Smooth muscle cell (in vitro differentiated cells): ENCODE measurements at regions not wholly inside any gene's neighbourhood (a gene's known extent, or its start where the extent isn't known, plus 50 kb on each side); places are given as distances from the start of the nearest gene placed in this dataset.

Experiments used
- DNase-seq: peaks from one replicate; lab custom pipeline; 2025; ENCODE audit not compliant: unreplicated experiment; lab: John Stamatoyannopoulos, UW
- H2AFZ ChIP-seq: fragments of 200-600 bp; sonication (generic); 2 replicates; pipeline ENCODE4 v1.6.0; 2016; ENCODE audit warnings: antibody characterized with exemption, low read depth, mild to moderate bottlenecking
- H3F3A ChIP-seq: fragments of 200-600 bp; sonication (generic); 2 replicates; pipeline ENCODE4 v1.6.0; 2017; ENCODE audit warnings: antibody characterized with exemption, low read depth
- H3K27ac ChIP-seq: fragments of 200-600 bp; sonication (generic); 2 replicates; pipeline ENCODE4 v1.5.1; 2016; ENCODE audit warnings: low read depth, mild to moderate bottlenecking
- H3K27me3 ChIP-seq: fragments of 200-600 bp; sonication (generic); 2 replicates; pipeline ENCODE4 v1.6.1; 2016; ENCODE audit warnings: low read depth, mild to moderate bottlenecking
- H3K36me3 ChIP-seq: fragments of 200-600 bp; sonication (generic); 2 replicates; pipeline ENCODE4 v1.5.1; 2016; ENCODE audit warnings: low read depth
- H3K4me1 ChIP-seq: fragments of 200-600 bp; sonication (generic); 2 replicates; pipeline ENCODE4 v1.5.1; 2016; ENCODE audit warnings: low read depth
- H3K4me2 ChIP-seq: fragments of 200-600 bp; sonication (generic); 2 replicates; pipeline ENCODE4 v1.6.0; 2016; ENCODE audit warnings: mild to moderate bottlenecking
- H3K4me3 ChIP-seq: fragments of 200-600 bp; sonication (generic); 2 replicates; pipeline ENCODE4 v1.5.1; 2016; ENCODE audit warnings: mild to moderate bottlenecking
- H3K79me2 ChIP-seq: fragments of 200-600 bp; sonication (generic); 2 replicates; pipeline ENCODE4 v1.6.0; 2016; ENCODE audit warnings: low read depth, mild to moderate bottlenecking
- H3K9ac ChIP-seq: fragments of 200-600 bp; sonication (generic); 2 replicates; pipeline ENCODE4 v1.6.0; 2016; ENCODE audit warnings: low read depth
- H3K9me3 ChIP-seq: fragments of 200-600 bp; sonication (generic); replicated peaks from 2 replicates; pipeline ENCODE4 v1.5.1; 2016; ENCODE audit warnings: low read depth
- H4K20me1 ChIP-seq: fragments of 200-600 bp; sonication (generic); 2 replicates; pipeline ENCODE4 v1.6.0; 2016; ENCODE audit warnings: low read depth
- WGBS: methylation state at CpG from one replicate; pipeline ENCODE4 v1.1.7; 2016; ENCODE audit warnings: low lambda C conversion rate; 5-methylcytosine and 5-hydroxymethylcytosine counted together
- TF ChIP-seq, protein P1 (sequence below): fragments of 200-600 bp; sonication (generic); IDR thresholded peaks from 2 replicates; pipeline ENCODE4 v1.5.1; 2017; ENCODE audit warnings: borderline replicate concordance, mild to moderate bottlenecking, antibody characterized with exemption; ENCODE audit not compliant: insufficient read depth, poor library complexity, severe bottlenecking

DNA sequence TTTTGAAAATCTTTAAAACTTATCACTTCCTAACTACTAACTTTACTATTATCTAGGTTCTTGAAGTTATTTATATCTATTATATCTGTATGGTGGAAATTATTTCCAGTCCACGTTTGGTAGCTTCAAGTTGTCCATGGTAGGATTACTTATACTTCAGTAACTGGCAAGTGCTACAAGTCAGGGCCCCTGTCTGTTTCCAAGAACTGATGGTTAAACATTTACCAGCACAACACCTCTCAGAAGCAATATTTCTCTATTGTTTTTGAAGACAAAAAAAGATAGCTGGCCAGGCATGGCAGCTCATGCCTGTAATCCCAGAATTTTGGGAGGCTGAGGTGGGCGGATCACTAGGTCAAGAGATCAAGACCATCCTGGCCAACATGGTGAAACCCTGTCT lies 240.4 kb upstream of the RHOBTB1 start:
- H3K9me3 ChIP-seq: no peaks in the 10 kb centered on the region
- H3K27me3 ChIP-seq: no peaks in the 10 kb centered on the region
- peaks cover 4% of the 10 kb centered on the region for H3F3A ChIP-seq
- no peak overlapping the region for H3K4me2 ChIP-seq
- DNase-seq: no peak
- H2AFZ ChIP-seq: no peak overlapping the region
- H3K27ac ChIP-seq: no peak overlapping the region
- 93% methylated on average over 2 of the region's 2 CpGs for WGBS
- H3K4me1 ChIP-seq: no peaks in the 10 kb centered on the region
- no peak overlapping the region for H3K4me3 ChIP-seq
- H3K36me3 ChIP-seq: no peaks in the 10 kb centered on the region
- TF ChIP-seq, protein P1, sequence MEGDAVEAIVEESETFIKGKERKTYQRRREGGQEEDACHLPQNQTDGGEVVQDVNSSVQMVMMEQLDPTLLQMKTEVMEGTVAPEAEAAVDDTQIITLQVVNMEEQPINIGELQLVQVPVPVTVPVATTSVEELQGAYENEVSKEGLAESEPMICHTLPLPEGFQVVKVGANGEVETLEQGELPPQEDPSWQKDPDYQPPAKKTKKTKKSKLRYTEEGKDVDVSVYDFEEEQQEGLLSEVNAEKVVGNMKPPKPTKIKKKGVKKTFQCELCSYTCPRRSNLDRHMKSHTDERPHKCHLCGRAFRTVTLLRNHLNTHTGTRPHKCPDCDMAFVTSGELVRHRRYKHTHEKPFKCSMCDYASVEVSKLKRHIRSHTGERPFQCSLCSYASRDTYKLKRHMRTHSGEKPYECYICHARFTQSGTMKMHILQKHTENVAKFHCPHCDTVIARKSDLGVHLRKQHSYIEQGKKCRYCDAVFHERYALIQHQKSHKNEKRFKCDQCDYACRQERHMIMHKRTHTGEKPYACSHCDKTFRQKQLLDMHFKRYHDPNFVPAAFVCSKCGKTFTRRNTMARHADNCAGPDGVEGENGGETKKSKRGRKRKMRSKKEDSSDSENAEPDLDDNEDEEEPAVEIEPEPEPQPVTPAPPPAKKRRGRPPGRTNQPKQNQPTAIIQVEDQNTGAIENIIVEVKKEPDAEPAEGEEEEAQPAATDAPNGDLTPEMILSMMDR: no peak
- no peaks in the 10 kb centered on the region for H4K20me1 ChIP-seq
- no peaks in the 10 kb centered on the region for H3K79me2 ChIP-seq
- H3K9ac ChIP-seq: no peak overlapping the region

DNA sequence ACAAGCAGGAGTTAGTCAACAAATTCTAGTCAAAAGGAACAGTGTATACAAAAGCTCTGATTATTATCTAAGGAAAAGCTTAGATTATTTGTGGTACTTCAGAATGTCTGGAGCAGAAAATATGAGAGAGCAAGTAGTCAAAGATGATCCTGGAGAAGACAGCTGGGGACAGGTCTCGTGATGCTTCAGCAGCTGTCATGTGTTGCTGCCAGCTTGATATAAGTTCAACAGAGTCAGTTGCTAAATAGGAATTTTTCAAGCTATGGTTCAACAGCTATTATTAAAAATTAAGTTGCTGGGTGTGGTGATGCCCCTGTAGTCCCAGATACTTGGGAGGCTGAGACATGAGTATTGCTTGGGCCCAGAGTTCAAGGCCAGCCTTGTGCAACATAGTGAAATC lies 240.0 kb upstream of the RHOBTB1 start:
- DNase-seq: no peak
- no peaks in the 10 kb centered on the region for H3K27me3 ChIP-seq
- WGBS: 94% methylated on average over 1 of the region's 1 CpG
- H3K36me3 ChIP-seq: no peaks in the 10 kb centered on the region
- H3K27ac ChIP-seq: no peak overlapping the region
- TF ChIP-seq, protein P1: no peak
- no peak overlapping the region for H3K4me2 ChIP-seq
- H3K9me3 ChIP-seq: no peaks in the 10 kb centered on the region
- peaks cover 4% of the 10 kb centered on the region for H3F3A ChIP-seq
- H3K9ac ChIP-seq: no peak overlapping the region
- H3K4me1 ChIP-seq: no peaks in the 10 kb centered on the region
- no peak overlapping the region for H2AFZ ChIP-seq
- H3K79me2 ChIP-seq: no peaks in the 10 kb centered on the region
- H4K20me1 ChIP-seq: no peaks in the 10 kb centered on the region
- no peak overlapping the region for H3K4me3 ChIP-seq

DNA sequence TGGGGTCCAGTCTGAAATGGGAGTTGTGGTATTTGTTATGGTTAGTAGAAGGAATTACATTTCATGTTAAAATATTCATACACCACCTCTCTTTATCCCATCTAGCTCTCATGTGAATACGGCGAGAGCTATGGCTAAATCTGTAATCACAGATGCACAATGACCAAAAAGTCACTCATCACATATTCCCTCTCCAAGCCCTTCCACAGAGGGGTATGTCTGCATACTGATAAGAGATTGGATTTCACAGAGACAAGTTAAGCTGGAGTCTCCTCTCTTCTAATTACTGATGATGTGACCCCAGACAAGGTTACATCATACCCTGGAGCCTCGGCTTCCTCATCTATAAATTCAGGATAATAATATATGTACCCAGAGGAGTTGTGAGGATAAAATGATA lies 237.8 kb upstream of the RHOBTB1 start:
- Histone ChIP-seq H3K4me2 (no peak overlapping the region), H3K9me3 (no peaks in the 10 kb centered on the region), H2AFZ (no peak overlapping the region), H3K27ac (no peak overlapping the region), H3K4me3 (no peak overlapping the region), H3K79me2 (no peaks in the 10 kb centered on the region), H3K36me3 (no peaks in the 10 kb centered on the region), H3F3A (no peaks in the 10 kb centered on the region), H4K20me1 (no peaks in the 10 kb centered on the region), H3K9ac (no peak overlapping the region), H3K4me1 (no peaks in the 10 kb centered on the region), H3K27me3 (no peaks in the 10 kb centered on the region)
- DNase-seq: no peak
- TF ChIP-seq, protein P1: no peak
- WGBS: 68% methylated on average over 3 of the region's 3 CpGs

DNA sequence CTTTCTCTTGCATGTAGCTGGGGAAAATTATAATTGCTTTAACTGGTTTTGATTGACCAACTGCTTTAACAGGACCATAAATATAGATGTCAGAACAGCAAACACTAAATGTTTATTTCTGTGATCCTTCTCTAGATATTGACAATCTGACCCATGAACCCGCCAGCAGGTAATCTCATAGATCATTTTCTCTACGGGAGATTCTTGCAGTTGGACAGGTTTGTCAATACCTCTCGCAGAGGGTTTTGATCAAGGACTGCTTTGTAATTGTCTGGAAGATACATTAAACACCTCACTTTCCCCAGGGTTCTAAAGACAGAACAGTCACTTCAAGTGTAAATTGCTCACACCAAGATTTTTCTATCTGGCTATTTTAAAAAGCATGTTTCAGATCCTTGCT lies 235.8 kb upstream of the RHOBTB1 start:
- H3K36me3 ChIP-seq: no peaks in the 10 kb centered on the region
- no peak overlapping the region for H3K4me3 ChIP-seq
- no peaks in the 10 kb centered on the region for H4K20me1 ChIP-seq
- no peaks in the 10 kb centered on the region for H3F3A ChIP-seq
- TF ChIP-seq, protein P1: no peak
- H3K27ac ChIP-seq: no peak overlapping the region
- H3K4me2 ChIP-seq: no peak overlapping the region
- H3K4me1 ChIP-seq: no peaks in the 10 kb centered on the region
- no peak for DNase-seq
- no peaks in the 10 kb centered on the region for H3K79me2 ChIP-seq
- WGBS: 90% methylated on average over 3 of the region's 3 CpGs
- no peaks in the 10 kb centered on the region for H3K27me3 ChIP-seq
- no peaks in the 10 kb centered on the region for H3K9me3 ChIP-seq
- H3K9ac ChIP-seq: no peak overlapping the region
- no peak overlapping the region for H2AFZ ChIP-seq
